ENCODE measurements at regions not wholly inside any gene's neighbourhood (a gene's known extent, or its start where the extent isn't known, plus 50 kb on each side); places are given as distances from the start of the nearest gene placed in this dataset.
"Not testable (repeated sequence)": the region's sequence is repeated elsewhere in the genome, so short reads cannot be mapped to it uniquely, and the experiment has no call there.

DNA sequence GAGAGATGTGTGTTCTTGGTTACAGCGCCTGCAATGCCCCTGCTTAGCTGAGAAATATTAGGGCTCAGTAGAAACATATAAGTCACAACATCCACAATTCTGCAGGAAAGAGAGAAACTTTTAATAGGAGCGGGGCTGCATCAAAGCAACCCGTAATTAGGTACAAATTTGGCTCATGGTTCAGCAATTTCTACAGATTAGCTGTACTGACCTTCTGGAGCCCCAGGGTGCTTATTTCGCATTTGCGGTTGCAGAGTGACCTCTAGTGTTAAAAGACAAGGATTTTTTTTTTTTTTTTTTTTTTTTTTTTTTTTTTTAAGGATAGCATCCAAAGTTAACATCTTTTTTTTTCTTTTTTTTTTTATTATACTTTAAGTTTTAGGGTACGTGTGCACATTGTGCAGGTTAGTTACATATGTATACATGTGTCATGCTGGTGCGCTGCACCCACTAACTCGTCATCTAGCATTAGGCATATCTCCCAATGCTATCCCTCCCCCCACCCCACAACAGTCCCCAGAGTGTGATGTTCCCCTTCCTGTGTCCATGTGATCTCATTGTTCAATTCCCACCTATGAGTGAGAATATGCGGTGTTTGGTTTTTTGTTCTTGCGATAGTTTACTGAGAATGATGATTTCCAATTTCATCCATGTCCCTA, 334.7 kb downstream of the ARRDC4 start:
- peak; percentile 12 for DNase-seq
- TF ChIP-seq, protein P1, sequence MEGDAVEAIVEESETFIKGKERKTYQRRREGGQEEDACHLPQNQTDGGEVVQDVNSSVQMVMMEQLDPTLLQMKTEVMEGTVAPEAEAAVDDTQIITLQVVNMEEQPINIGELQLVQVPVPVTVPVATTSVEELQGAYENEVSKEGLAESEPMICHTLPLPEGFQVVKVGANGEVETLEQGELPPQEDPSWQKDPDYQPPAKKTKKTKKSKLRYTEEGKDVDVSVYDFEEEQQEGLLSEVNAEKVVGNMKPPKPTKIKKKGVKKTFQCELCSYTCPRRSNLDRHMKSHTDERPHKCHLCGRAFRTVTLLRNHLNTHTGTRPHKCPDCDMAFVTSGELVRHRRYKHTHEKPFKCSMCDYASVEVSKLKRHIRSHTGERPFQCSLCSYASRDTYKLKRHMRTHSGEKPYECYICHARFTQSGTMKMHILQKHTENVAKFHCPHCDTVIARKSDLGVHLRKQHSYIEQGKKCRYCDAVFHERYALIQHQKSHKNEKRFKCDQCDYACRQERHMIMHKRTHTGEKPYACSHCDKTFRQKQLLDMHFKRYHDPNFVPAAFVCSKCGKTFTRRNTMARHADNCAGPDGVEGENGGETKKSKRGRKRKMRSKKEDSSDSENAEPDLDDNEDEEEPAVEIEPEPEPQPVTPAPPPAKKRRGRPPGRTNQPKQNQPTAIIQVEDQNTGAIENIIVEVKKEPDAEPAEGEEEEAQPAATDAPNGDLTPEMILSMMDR (IDR thresholded peaks at IDR 0.05; ENCODE audit: low read depth, low read length, missing control alignments) = peak; percentile 29
- H3K27me3 ChIP-seq (replicated peaks); in situ Hi-C loops (cut with HindIII; ENCODE audit: low pct_ligation_motif_present, low sequenced_read_pairs); H3K27ac ChIP-seq; H3K4me3 ChIP-seq (ENCODE audit: low read depth, low read length); H3K36me3 ChIP-seq (replicated peaks): not testable (repeated sequence)

DNA sequence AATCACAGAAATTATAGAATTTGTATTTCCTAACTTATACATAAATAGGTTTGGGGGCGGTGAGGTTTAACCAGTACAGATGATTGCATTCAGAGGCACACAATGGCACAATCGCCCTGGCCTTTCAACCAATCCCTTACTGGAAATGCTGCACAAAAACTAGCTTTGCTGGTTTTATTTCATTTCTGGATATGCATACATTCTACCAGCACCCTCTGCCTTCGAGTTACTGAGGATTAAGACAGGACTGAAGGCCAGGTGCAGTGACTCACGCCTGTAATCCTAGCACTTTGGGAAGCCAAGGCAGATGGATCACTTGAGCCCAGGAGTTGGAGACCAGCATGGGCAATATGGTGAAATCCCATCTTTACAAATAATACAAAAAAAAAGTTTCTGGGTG, 336.1 kb downstream of the ARRDC4 start:
- no peaks in the 10 kb centered on the region for H3K27me3 ChIP-seq (replicated peaks)
- no peak overlapping the region for H3K4me3 ChIP-seq (ENCODE audit: low read depth, low read length)
- no peaks in the 10 kb centered on the region for H3K36me3 ChIP-seq (replicated peaks)
- TF ChIP-seq, protein P1 (IDR thresholded peaks at IDR 0.05; ENCODE audit: low read depth, low read length, missing control alignments) = no peak
- in situ Hi-C loops (cut with HindIII; ENCODE audit: low pct_ligation_motif_present, low sequenced_read_pairs) = no loop called here
- no peak for DNase-seq
- H3K27ac ChIP-seq = no peak overlapping the region

- Histone ChIP-seq H3K4me3 (ENCODE audit: low read depth, low read length) (no peak overlapping the region), H3K27ac (no peak overlapping the region), H3K27me3 (replicated peaks) (no peaks in the 10 kb centered on the region), H3K36me3 (replicated peaks) (no peaks in the 10 kb centered on the region)
- in situ Hi-C loops (cut with HindIII; ENCODE audit: low pct_ligation_motif_present, low sequenced_read_pairs) = no loop called here
- TF ChIP-seq, protein P1 (IDR thresholded peaks at IDR 0.05; ENCODE audit: low read depth, low read length, missing control alignments) = no peak
- DNase-seq = no peak
These were observed 343.9 kb downstream of the ARRDC4 start for GRCh38 chr15:98304371-98304770.

DNA sequence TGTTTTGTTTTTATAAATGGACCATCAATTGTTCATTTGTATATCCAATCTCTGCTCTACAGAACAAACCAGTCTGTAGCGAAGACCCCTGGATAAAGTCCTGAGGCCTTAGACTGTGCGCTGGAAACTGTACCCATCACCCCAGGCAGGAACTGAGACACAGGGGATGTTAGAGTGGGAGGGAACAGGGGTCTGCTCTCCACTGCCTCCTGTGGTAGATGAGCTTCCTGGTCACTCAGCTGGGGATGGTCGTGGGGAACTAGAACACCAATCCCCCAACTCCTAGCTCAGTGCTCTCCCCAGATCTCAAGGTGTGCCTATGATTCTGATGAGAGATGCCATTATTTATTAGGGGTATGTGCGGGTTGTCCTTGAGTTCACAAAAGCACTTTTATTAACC, 340.2 kb upstream of the IGF1R start:
- Histone ChIP-seq H3K4me3 (ENCODE audit: low read depth, low read length) (no peak overlapping the region), H3K27ac (no peak overlapping the region), H3K27me3 (replicated peaks) (no peaks in the 10 kb centered on the region), H3K36me3 (replicated peaks) (no peaks in the 10 kb centered on the region)
- TF ChIP-seq, protein P1 (IDR thresholded peaks at IDR 0.05; ENCODE audit: low read depth, low read length, missing control alignments) = no peak
- in situ Hi-C loops (cut with HindIII; ENCODE audit: low pct_ligation_motif_present, low sequenced_read_pairs) = no loop called here
- no peak for DNase-seq

DNA sequence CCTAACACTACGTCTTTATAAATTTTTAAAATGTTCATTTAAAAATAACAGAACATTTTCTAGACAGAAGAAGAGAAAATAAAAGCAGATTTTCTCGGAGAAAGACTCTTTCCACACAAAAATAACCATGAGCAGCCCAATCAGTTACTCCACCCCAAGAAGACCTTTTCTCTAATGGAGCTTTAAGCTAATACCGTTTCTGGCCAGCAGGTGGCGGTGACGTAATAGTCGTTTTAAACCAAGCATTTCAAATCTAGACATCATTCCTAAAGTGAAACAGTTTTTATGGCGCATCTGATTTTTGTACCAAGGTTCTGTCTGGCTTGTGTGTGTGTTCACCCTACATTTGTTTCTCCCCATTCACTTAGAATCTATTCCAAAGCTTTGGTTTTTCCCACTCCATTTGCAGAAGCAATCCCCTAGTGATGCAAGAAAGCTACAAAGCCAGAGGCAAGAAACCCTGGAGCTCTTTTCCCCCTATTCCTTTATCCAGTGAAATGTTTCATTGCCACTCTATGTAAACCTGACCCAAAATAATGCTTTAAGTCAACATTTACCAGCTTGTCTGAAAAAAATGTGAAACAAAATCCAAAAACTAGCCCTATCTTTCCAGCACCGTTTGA, 336.7 kb upstream of the IGF1R start:
- H3K36me3 ChIP-seq (replicated peaks) = no peaks in the 10 kb centered on the region
- H3K27ac ChIP-seq = no peak overlapping the region
- H3K4me3 ChIP-seq (ENCODE audit: low read depth, low read length) = no peak overlapping the region
- DNase-seq = peak; percentile 80
- TF ChIP-seq, protein P1 (IDR thresholded peaks at IDR 0.05; ENCODE audit: low read depth, low read length, missing control alignments) = peak; percentile 78
- no peaks in the 10 kb centered on the region for H3K27me3 ChIP-seq (replicated peaks)
- in situ Hi-C loops (cut with HindIII; ENCODE audit: low pct_ligation_motif_present, low sequenced_read_pairs) = no loop called here
